ENCODE measurements at regions not wholly inside any gene's neighbourhood (a gene's known extent, or its start where the extent isn't known, plus 50 kb on each side); places are given as distances from the start of the nearest gene placed in this dataset.

- Histone ChIP-seq H4K8ac (ENCODE audit: low read depth in 2 of 2, low read length in 2 of 2) (no peak overlapping the region), H3K9ac (ENCODE audit: low read depth, low read length) (no peak overlapping the region), H3K4me3 (ENCODE audit: insufficient read depth, low read depth, low read length) (no peak overlapping the region), H3K27me3 (ENCODE audit: control insufficient read depth, insufficient read depth, low read length) (no peaks in the 10 kb centered on the region), H2AK5ac (ENCODE audit: low read depth, low read length) (no peak overlapping the region), H3K4me2 (ENCODE audit: low read depth, low read length) (no peak overlapping the region), H3K27ac (ENCODE audit: insufficient read depth, low read length) (no peak overlapping the region), H3K36me3 (ENCODE audit: control insufficient read depth, insufficient read depth, low read length) (no peaks in the 10 kb centered on the region), H3K14ac (replicated peaks; ENCODE audit: low read depth, low read length) (no peak overlapping the region), H3K18ac (ENCODE audit: low read depth, low read length) (no peak overlapping the region), H3K9me1 (ENCODE audit: insufficient read depth, low read length) (no peaks in the 10 kb centered on the region), H2BK15ac (ENCODE audit: low read depth, low read length) (no peak overlapping the region), H4K20me1 (ENCODE audit: insufficient read depth, low read length) (no peaks in the 10 kb centered on the region), H2BK5ac (ENCODE audit: low read depth, low read length, poor library complexity, severe bottlenecking) (no peak overlapping the region), H3K79me1 (ENCODE audit: low read depth in 1 of 2, low read length in 2 of 2) (no peaks in the 10 kb centered on the region), H3K4me1 (ENCODE audit: control insufficient read depth, insufficient read depth, low read length) (no peaks in the 10 kb centered on the region), H3K4ac (ENCODE audit: low read depth, low read length) (no peak overlapping the region), H2AK9ac (replicated peaks; ENCODE audit: low read depth, low read length, poor library complexity) (no peak overlapping the region), H3K56ac (ENCODE audit: extremely low read depth, insufficient read depth, low read length) (no peak overlapping the region), H4K91ac (ENCODE audit: insufficient read depth, low read depth, low read length) (no peak overlapping the region), H2AFZ (replicated peaks; ENCODE audit: low read length, poor library complexity) (no peak overlapping the region), H4K5ac (ENCODE audit: low read depth, low read length) (no peak overlapping the region), H2BK20ac (ENCODE audit: low read depth, low read length) (no peak overlapping the region), H2BK120ac (ENCODE audit: low read depth, low read length) (no peak overlapping the region), H3K9me3 (ENCODE audit: control insufficient read depth, insufficient read depth, low read length) (no peaks in the 10 kb centered on the region), H3K23ac (ENCODE audit: low read depth, low read length) (no peak overlapping the region)
- intact Hi-C loops (cut with micrococcal nuclease) (loop anchor here (5.0 to 10.0 kb wide), 2 partner anchors 345 to 367 kb away; no protein-coding TSS in a partner anchor), dilution Hi-C loops (cut with HindIII; ENCODE audit: low sequenced_read_pairs, unreplicated experiment) (no loop called here), in situ Hi-C loops (cut with MboI; ENCODE audit: low sequenced_read_pairs) (loop anchor here (25.0 kb wide), 1 partner anchor 488 kb away; no protein-coding TSS in a partner anchor)
- ATAC-seq (ENCODE audit: low read depth) (no peak), DNase-seq (no peak)
- TF ChIP-seq CTCF (conservative IDR thresholded peaks at IDR 0.05; ENCODE audit: low read depth, low read length) (no peak), CHD1 (IDR thresholded peaks at IDR 0.05; ENCODE audit: low read depth, low read length) (no peak), ELK1 (IDR thresholded peaks at IDR 0.05; ENCODE audit: borderline replicate concordance, low read depth, low read length) (no peak), USF2 (IDR thresholded peaks at IDR 0.05; ENCODE audit: low read depth, low read length) (no peak), CEBPB (IDR thresholded peaks at IDR 0.05; ENCODE audit: low read depth, low read length) (no peak), RCOR1 (IDR thresholded peaks at IDR 0.05; ENCODE audit: insufficient replicate concordance, low read length) (no peak), BHLHE40 (IDR thresholded peaks at IDR 0.05; ENCODE audit: low read depth, low read length) (no peak), NFE2L2 (IDR thresholded peaks at IDR 0.05; ENCODE audit: low read depth, low read length) (no peak), FOS (IDR thresholded peaks at IDR 0.05; ENCODE audit: low read depth, low read length) (no peak), POLR2A (IDR thresholded peaks at IDR 0.05; ENCODE audit: low read depth, low read length) (no peak), RAD21 (IDR thresholded peaks at IDR 0.05; ENCODE audit: low read length) (no peak), SMC3 (IDR thresholded peaks at IDR 0.05; ENCODE audit: low read depth, low read length) (no peak), MAFK (IDR thresholded peaks at IDR 0.05; ENCODE audit: low read depth, low read length) (no peak), MAZ (IDR thresholded peaks at IDR 0.05; ENCODE audit: borderline replicate concordance, low read depth, low read length) (no peak), RFX5 (IDR thresholded peaks at IDR 0.05; ENCODE audit: low read depth, low read length) (no peak), MXI1 (IDR thresholded peaks at IDR 0.05; ENCODE audit: borderline replicate concordance, low read depth, low read length) (no peak)
- BruUV-seq (replicated peaks): no TSS peak
- CTCF ChIA-PET: interaction anchor here (0.7 kb wide), 1 partner anchor 336 kb away, joined by 3 read pairs; no protein-coding TSS in a partner anchor
- POLR2A ChIA-PET (ENCODE audit: unreplicated experiment): no interaction called here
- no CpG with 5 or more reads among the region's 2 CpGs for WGBS, 2 experiments (ENCODE audit: extremely low coverage in 2 of 2, insufficient read length in 1 of 2)
These were observed 400.0 kb downstream of the DEPDC1B start for GRCh38 chr5:60299944-60300343.
